Neuronal stem cell (in vitro differentiated cells): ENCODE measurements at regions not wholly inside any gene's neighbourhood (a gene's known extent, or its start where the extent isn't known, plus 50 kb on each side); places are given as distances from the start of the nearest gene placed in this dataset.

Experiments used
- DNase-seq: peaks from one replicate; pipeline ENCODE4 v3.0.0-alpha.2; 2013; ENCODE audit warnings: low spot score
- H2AFZ ChIP-seq: one replicate; pipeline ENCODE4 v1.6.1; 2013; ENCODE audit warnings: mild to moderate bottlenecking, low read length, inconsistent platforms
- H2AK5ac ChIP-seq: 2 replicates; pipeline ENCODE4 v1.6.1; 2013; ENCODE audit warnings: low read depth, mild to moderate bottlenecking, inconsistent platforms, low read length, moderate library complexity, mixed read lengths
- H2BK120ac ChIP-seq: 2 replicates; pipeline ENCODE4 v1.6.1; 2013; ENCODE audit warnings: low read depth, mild to moderate bottlenecking, inconsistent platforms, low read length, moderate library complexity, mixed read lengths
- H2BK12ac ChIP-seq: one replicate; pipeline ENCODE4 v1.6.1; 2013; ENCODE audit warnings: low read length, inconsistent platforms
- H2BK15ac ChIP-seq: 2 replicates; pipeline ENCODE4 v1.6.1; 2013; ENCODE audit warnings: mild to moderate bottlenecking, low read length, inconsistent platforms, mixed read lengths
- H2BK5ac ChIP-seq: one replicate; pipeline ENCODE4 v1.6.1; 2013; ENCODE audit warnings: inconsistent platforms, mild to moderate bottlenecking, low read length, moderate library complexity
- H3K14ac ChIP-seq: one replicate; pipeline ENCODE4 v1.6.1; 2013; ENCODE audit warnings: low read length, inconsistent platforms
- H3K18ac ChIP-seq: 2 replicates; pipeline ENCODE4 v1.6.1; 2013; ENCODE audit warnings: low read length, inconsistent platforms
- H3K23ac ChIP-seq: 2 replicates; pipeline ENCODE4 v1.6.1; 2013; ENCODE audit warnings: low read depth, mild to moderate bottlenecking, mixed read lengths, low read length, inconsistent platforms; ENCODE audit not compliant: poor library complexity
- H3K27ac ChIP-seq: replicated peaks from 3 replicates; pipeline ENCODE4 v1.5.1; 2013; ENCODE audit warnings: low read length, inconsistent platforms
- H3K27me3 ChIP-seq, 3 experiments: 2 replicates each; pipeline ENCODE4 v1.6.1; 2013; ENCODE audit warnings: low read length in 3 of 3, mild to moderate bottlenecking in 2 of 3, inconsistent platforms in 1 of 3, low read depth in 1 of 3, mixed read lengths in 1 of 3, moderate library complexity in 1 of 3; ENCODE audit not compliant: control insufficient read depth in 3 of 3, insufficient read depth in 3 of 3
- H3K36me3 ChIP-seq, 2 donors: replicated peaks in 1 of 2; 2 replicates each; pipeline ENCODE4 v1.6.1; 2013; ENCODE audit warnings: low read length in 2 of 2; ENCODE audit not compliant: control insufficient read depth in 2 of 2, insufficient read depth in 2 of 2
- H3K4ac ChIP-seq: 2 replicates; pipeline ENCODE4 v1.6.1; 2013; ENCODE audit warnings: inconsistent platforms, mild to moderate bottlenecking, low read length, moderate library complexity
- H3K4me1 ChIP-seq, 2 donors: 1 replicate in 1 of 2; 2 replicates in 1 of 2; pipeline ENCODE4 v1.6.1; 2013; ENCODE audit warnings: low read length in 2 of 2, low read depth in 1 of 2; ENCODE audit not compliant: control insufficient read depth in 2 of 2, insufficient read depth in 1 of 2
- H3K4me2 ChIP-seq: one replicate; pipeline ENCODE4 v1.6.1; 2013; ENCODE audit warnings: mild to moderate bottlenecking, low read length, inconsistent platforms; ENCODE audit not compliant: insufficient read depth, poor library complexity, severe bottlenecking
- H3K4me3 ChIP-seq, 2 donors: 2 replicates each; pipeline ENCODE4 v1.5.1; 2013; ENCODE audit warnings: low read length in 2 of 2, mild to moderate bottlenecking in 2 of 2, inconsistent platforms in 1 of 2, moderate library complexity in 1 of 2
- H3K79me1 ChIP-seq: one replicate; pipeline ENCODE4 v1.6.1; 2013; ENCODE audit warnings: low read depth, mild to moderate bottlenecking, inconsistent platforms, low read length, moderate library complexity
- H3K9ac ChIP-seq: one replicate; pipeline ENCODE4 v1.6.1; 2013; ENCODE audit warnings: mild to moderate bottlenecking, low read depth, low read length, inconsistent platforms; ENCODE audit not compliant: poor library complexity
- H3K9me3 ChIP-seq, 2 donors: replicated peaks in 1 of 2; 2 replicates each; pipeline versions ENCODE3 to v1.6.1; 2013; ENCODE audit warnings: low read length in 2 of 2, mild to moderate bottlenecking in 2 of 2, inconsistent platforms in 1 of 2, low read depth in 1 of 2, mixed read lengths in 1 of 2, moderate library complexity in 1 of 2; ENCODE audit not compliant: control insufficient read depth in 2 of 2, insufficient read depth in 1 of 2
- H4K8ac ChIP-seq: one replicate; pipeline ENCODE4 v1.6.1; 2013; ENCODE audit warnings: low read depth, mild to moderate bottlenecking, inconsistent platforms, low read length, moderate library complexity
- H4K91ac ChIP-seq: one replicate; pipeline ENCODE4 v1.6.1; 2013; ENCODE audit warnings: low read length, low read depth, mild to moderate bottlenecking, inconsistent platforms; ENCODE audit not compliant: poor library complexity
- WGBS, 2 donors: extraction: QIAGEN DNeasy Blood & Tissue Kit; methylation state at CpG; one replicate each; pipeline ENCODE4 v1.1.7; 2013; ENCODE audit warnings: missing lambda C conversion rate in 2 of 2, mixed read lengths in 1 of 2; ENCODE audit not compliant: insufficient read length in 2 of 2, insufficient replicate concordance in 1 of 2; ENCODE audit errors: extremely low coverage in 2 of 2; 5-methylcytosine and 5-hydroxymethylcytosine counted together

DNA sequence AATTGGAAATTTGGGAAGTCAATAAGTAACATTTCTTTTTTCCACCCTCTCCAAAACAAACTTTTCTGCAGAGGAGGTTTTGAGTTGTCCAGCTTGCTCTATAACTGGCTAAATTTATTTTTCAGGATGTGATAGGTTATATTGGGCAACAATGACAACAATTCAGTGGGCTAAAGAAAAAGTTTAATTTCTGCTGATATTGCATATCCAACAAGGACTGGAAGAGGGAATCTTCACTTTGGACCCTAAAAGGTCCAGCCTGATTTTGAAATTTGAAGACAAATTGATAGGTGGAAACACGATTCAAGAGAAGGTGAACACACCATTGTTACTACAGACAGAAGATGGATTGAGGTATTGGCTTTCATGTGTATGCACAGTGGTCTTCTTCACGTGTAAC, 393.1 kb downstream of the BRINP1 start:
- Histone ChIP-seq H3K9me3 (no peaks in the 10 kb centered on the region), H2BK5ac (no peak overlapping the region)
- no CpG with 5 or more reads among the region's 2 CpGs for WGBS, 2 donors

DNA sequence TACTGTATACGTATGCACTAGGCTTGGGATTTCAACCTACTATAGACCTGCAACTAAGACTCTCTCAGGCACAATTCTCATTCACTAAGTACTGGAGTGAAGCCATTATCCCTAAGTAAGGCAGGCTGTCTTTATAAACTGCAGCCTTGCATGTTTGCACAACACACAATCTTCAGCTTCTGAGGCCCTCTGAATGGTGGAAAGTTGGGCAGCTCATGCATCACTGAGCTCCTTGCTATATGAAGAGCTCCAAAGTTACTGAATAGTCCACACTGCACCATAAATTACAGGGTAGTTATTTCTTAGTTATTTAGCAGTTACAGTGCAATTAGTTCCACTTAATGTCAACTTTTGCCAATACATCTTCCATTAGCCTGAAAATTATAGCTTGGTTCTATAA, 384.6 kb downstream of the BRINP1 start:
- Histone ChIP-seq H3K14ac (no peak overlapping the region), H3K27ac (no peak overlapping the region), H3K9ac (no peak overlapping the region), H2BK12ac (no peak overlapping the region), H3K23ac (no peak overlapping the region), H3K18ac (no peak overlapping the region), H4K8ac (no peak overlapping the region), H2BK120ac (no peak overlapping the region), H3K36me3 (no peaks in the 10 kb centered on the region), H2AFZ (no peak overlapping the region), H4K91ac (no peak overlapping the region), H2AK5ac (no peak overlapping the region), H3K4me1 (peaks cover 0 to 4% of the 10 kb centered on the region in 2 donors), H3K9me3 (no peaks in the 10 kb centered on the region), H3K4ac (no peak overlapping the region), H3K4me3 (no peak overlapping the region), H3K27me3 (no peaks in the 10 kb centered on the region), H2BK5ac (no peak overlapping the region), H2BK15ac (no peak overlapping the region), H3K79me1 (no peaks in the 10 kb centered on the region), H3K4me2 (no peak overlapping the region)
- WGBS, 2 donors = no CpG with 5 or more reads among the region's 1 CpG
- DNase-seq = no peak

More for the DNA sequence above, 393.1 kb downstream of the BRINP1 start:
- Histone ChIP-seq H3K4me2 (no peak overlapping the region), H3K79me1 (no peaks in the 10 kb centered on the region), H3K14ac (no peak overlapping the region), H2BK15ac (no peak overlapping the region), H3K4ac (no peak overlapping the region), H4K8ac (no peak overlapping the region), H3K18ac (no peak overlapping the region), H4K91ac (no peak overlapping the region), H2BK120ac (no peak overlapping the region), H3K36me3 (no peaks in the 10 kb centered on the region), H2BK12ac (no peak overlapping the region), H3K27me3 (no peaks in the 10 kb centered on the region), H3K4me1 (no peaks in the 10 kb centered on the region), H2AK5ac (no peak overlapping the region), H3K23ac (no peak overlapping the region), H3K4me3 (no peak overlapping the region), H3K9ac (no peak overlapping the region), H2AFZ (no peak overlapping the region), H3K27ac (no peak overlapping the region)
- DNase-seq = no peak

DNA sequence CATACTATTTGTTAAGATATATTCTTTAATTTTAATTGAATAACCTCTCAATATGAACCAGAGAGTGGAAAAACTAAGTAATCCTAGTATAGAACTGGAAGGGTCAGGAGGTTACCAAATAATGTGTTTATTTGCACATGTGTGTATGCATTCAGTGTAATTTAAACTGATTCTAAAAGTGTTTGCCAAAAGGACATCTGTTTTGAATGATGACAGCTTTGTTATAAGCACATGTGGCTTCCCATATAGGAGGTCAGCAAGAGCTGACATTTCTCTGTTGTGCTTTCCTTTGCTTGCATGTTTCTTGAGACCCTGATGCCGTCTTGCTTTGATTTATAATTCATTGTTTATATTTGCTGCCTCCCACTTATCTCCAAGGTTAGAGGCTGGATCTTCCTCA, 383.4 kb downstream of the BRINP1 start:
- Histone ChIP-seq H3K36me3 (no peaks in the 10 kb centered on the region), H3K4me3 (no peak overlapping the region), H3K4me2 (no peak overlapping the region), H3K23ac (no peak overlapping the region), H3K9me3 (no peaks in the 10 kb centered on the region), H4K91ac (no peak overlapping the region), H3K27me3 (no peaks in the 10 kb centered on the region), H3K27ac (no peak overlapping the region), H3K4ac (no peak overlapping the region), H2BK120ac (no peak overlapping the region), H2BK12ac (no peak overlapping the region), H3K79me1 (no peaks in the 10 kb centered on the region), H2BK5ac (no peak overlapping the region), H4K8ac (no peak overlapping the region), H3K18ac (no peak overlapping the region), H2BK15ac (no peak overlapping the region), H3K14ac (no peak overlapping the region), H3K4me1 (peaks cover 0 to 6% of the 10 kb centered on the region in 2 donors), H2AFZ (no peak overlapping the region), H3K9ac (no peak overlapping the region), H2AK5ac (no peak overlapping the region)
- no peak for DNase-seq
- WGBS, 2 donors = no CpG with 5 or more reads among the region's 1 CpG

DNA sequence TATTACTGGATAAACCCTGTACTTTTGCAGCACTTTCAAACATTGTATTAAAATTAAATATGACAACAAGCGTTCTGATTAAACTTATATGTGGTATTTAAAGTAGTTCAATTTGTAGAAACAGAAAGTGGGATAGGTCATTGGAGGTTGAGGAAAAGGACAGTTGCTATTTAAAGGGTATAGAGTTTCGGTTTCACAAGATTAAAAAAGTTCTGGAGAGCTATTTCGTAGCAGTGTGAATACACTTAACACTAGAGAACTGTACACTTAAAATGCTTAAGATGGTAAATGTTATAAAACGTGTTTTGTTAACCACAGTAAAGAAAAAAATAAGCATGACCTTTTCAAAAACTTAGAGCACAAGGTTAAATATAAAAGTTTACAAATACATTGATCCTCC, 382.1 kb downstream of the BRINP1 start:
- Histone ChIP-seq H2BK5ac (no peak overlapping the region), H3K4me2 (no peak overlapping the region)
- no CpG with 5 or more reads among the region's 4 CpGs for WGBS, 2 donors

More for the DNA sequence above, 382.1 kb downstream of the BRINP1 start:
- H3K4me1 ChIP-seq = peaks cover 0 to 7% of the 10 kb centered on the region in 2 donors
- H2AK5ac ChIP-seq = no peak overlapping the region
- no peak overlapping the region for H2BK12ac ChIP-seq
- no peak overlapping the region for H2BK15ac ChIP-seq
- H3K36me3 ChIP-seq = no peaks in the 10 kb centered on the region
- no peak overlapping the region for H3K4ac ChIP-seq
- DNase-seq = no peak
- H3K14ac ChIP-seq = no peak overlapping the region
- H3K27ac ChIP-seq = no peak overlapping the region
- no peaks in the 10 kb centered on the region for H3K9me3 ChIP-seq
- no peak overlapping the region for H4K91ac ChIP-seq
- H2BK120ac ChIP-seq = no peak overlapping the region
- no peak overlapping the region for H3K4me3 ChIP-seq
- no peak overlapping the region for H3K23ac ChIP-seq
- no peak overlapping the region for H2AFZ ChIP-seq
- H3K9ac ChIP-seq = no peak overlapping the region
- H3K79me1 ChIP-seq = no peaks in the 10 kb centered on the region
- H3K27me3 ChIP-seq = no peaks in the 10 kb centered on the region
- no peak overlapping the region for H3K18ac ChIP-seq
- H4K8ac ChIP-seq = no peak overlapping the region
